PC-9 (cell line): ENCODE measurements at regions not wholly inside any gene's neighbourhood (a gene's known extent, or its start where the extent isn't known, plus 50 kb on each side); places are given as distances from the start of the nearest gene placed in this dataset.
"Not testable (repeated sequence)": the region's sequence is repeated elsewhere in the genome, so short reads cannot be mapped to it uniquely, and the experiment has no call there.

Experiments used
- BruUV-seq: library from RNA; stranded (reverse); fragments of 400-500 nt; replicated peaks from 2 replicates; lab custom pipeline; 2021; lab: Mats Ljungman, UMichigan
- CTCF ChIA-PET: fragments of 300-600 bp; sonication (Branson Sonifier 250); formaldehyde crosslinking; loops from one replicate; lab custom pipeline; 2022; ENCODE audit warnings: antibody characterized with exemption; lab: Charles Lee
- POLR2A ChIA-PET: fragments of 300-600 bp; sonication (Branson Sonifier 250); formaldehyde crosslinking; loops from one replicate; lab custom pipeline; 2022; ENCODE audit warnings: antibody characterized with exemption; ENCODE audit not compliant: unreplicated experiment; lab: Charles Lee
- DNase-seq, 2 experiments: peaks; one replicate each; pipeline versions ENCODE4 v3.0.0 to v3.0.0-alpha.2; 2015 to 2022; ENCODE audit warnings: mixed read lengths in 1 of 2
- H2AFZ ChIP-seq: fragments of 200-600 bp; sonication (generic); 2 replicates; pipeline ENCODE4 v1.8.1; 2017; ENCODE audit warnings: antibody characterized with exemption
- H3F3A ChIP-seq: fragments of 200-600 bp; sonication (generic); 2 replicates; pipeline ENCODE4 v1.8.1; 2017; ENCODE audit warnings: antibody characterized with exemption, mild to moderate bottlenecking, low read depth; ENCODE audit not compliant: insufficient read depth
- H3K27ac ChIP-seq: fragments of 200-600 bp; sonication (generic); 2 replicates; pipeline ENCODE4 v1.6.1; 2016; ENCODE audit warnings: mixed run types
- H3K27me3 ChIP-seq: fragments of 200-600 bp; sonication (generic); 2 replicates; pipeline ENCODE4 v1.6.1; 2016; ENCODE audit warnings: low read depth, mixed run types; ENCODE audit not compliant: insufficient read depth
- H3K36me3 ChIP-seq: fragments of 200-600 bp; sonication (generic); 2 replicates; pipeline ENCODE4 v1.6.1; 2016; ENCODE audit warnings: low read depth, mixed run types
- H3K4me1 ChIP-seq: fragments of 200-600 bp; sonication (generic); replicated peaks from 2 replicates; pipeline ENCODE4 v1.6.1; 2016; ENCODE audit warnings: mixed run types; ENCODE audit not compliant: insufficient read depth
- H3K4me2 ChIP-seq: fragments of 200-600 bp; sonication (generic); 2 replicates; pipeline ENCODE4 v1.6.1; 2017; ENCODE audit warnings: mixed run types
- H3K4me3 ChIP-seq: fragments of 200-600 bp; sonication (generic); 2 replicates; pipeline ENCODE4 v1.6.1; 2016; ENCODE audit warnings: mixed run types
- H3K79me2 ChIP-seq: fragments of 200-600 bp; sonication (generic); 2 replicates; pipeline ENCODE4 v1.6.1; 2017; ENCODE audit warnings: low read depth, mixed run types
- H3K9me2 ChIP-seq: fragments of 200-600 bp; sonication (generic); 2 replicates; pipeline ENCODE4 v1.8.1; 2017; ENCODE audit warnings: mild to moderate bottlenecking; ENCODE audit not compliant: insufficient read depth
- H3K9me3 ChIP-seq: fragments of 200-600 bp; sonication (generic); 2 replicates; pipeline ENCODE4 v1.8.1; 2016; ENCODE audit warnings: low read depth; ENCODE audit not compliant: insufficient read depth
- H4K20me1 ChIP-seq: fragments of 200-600 bp; sonication (generic); 2 replicates; pipeline ENCODE4 v1.8.1; 2017; ENCODE audit not compliant: insufficient read depth
- CTCF ChIP-seq: fragments of 200-600 bp; sonication (generic); conservative IDR thresholded peaks from 2 replicates; pipeline ENCODE4 v1.6.1; 2017; ENCODE audit warnings: mixed run types, antibody characterized with exemption, mild to moderate bottlenecking, moderate library complexity
- EZH2 ChIP-seq: fragments of 200-600 bp; sonication (generic); IDR thresholded peaks from 2 replicates; pipeline ENCODE4 v1.8.0; 2017; ENCODE audit warnings: antibody characterized with exemption, low read depth
- intact Hi-C: fragments of 100-400 bp; cut with micrococcal nuclease; formaldehyde crosslinking; loops from one replicate; pipeline ENCODE4 v1.10.0; 2022; ENCODE audit not compliant: unreplicated experiment

DNA sequence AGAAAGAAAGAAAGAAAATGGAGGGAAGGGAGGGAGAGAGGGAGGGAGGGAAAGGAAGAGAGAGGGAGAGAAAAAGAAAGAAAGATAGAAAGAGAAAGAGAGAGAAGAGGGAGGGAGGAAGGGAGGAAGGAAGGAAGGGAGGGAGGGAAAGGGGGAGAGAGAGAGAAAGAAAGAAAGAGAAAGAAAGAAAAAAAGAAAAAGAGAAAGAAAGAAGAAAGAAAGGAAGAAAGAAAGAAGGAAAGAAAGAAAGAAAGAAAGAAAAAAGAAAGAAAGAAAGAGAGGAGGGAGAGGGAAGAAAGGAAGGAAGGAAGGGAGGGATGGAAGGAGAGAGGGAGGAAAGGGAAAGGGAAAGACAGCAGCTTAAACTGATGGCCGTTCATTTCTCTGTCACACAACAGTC lies 457.5 kb downstream of the PDZRN4 start:
- no peak overlapping the region for H3K4me3 ChIP-seq
- no peak overlapping the region for H2AFZ ChIP-seq
- H3K9me2 ChIP-seq: no peaks in the 10 kb centered on the region
- intact Hi-C loops: no loop called here
- no peak overlapping the region for H3K4me2 ChIP-seq
- TF ChIP-seq CTCF (no peak), EZH2 (no peak)
- DNase-seq: no peak
- no peaks in the 10 kb centered on the region for H3K4me1 ChIP-seq
- no peak overlapping the region for H3K27ac ChIP-seq
- no peaks in the 10 kb centered on the region for H3K9me3 ChIP-seq
- H3K79me2 ChIP-seq: no peaks in the 10 kb centered on the region
- ChIA-PET CTCF (no interaction called here), POLR2A (interaction anchor here (0.7 kb wide), 1 partner anchor 39 kb away, joined by 36 read pairs; no protein-coding TSS in a partner anchor)
- H3K27me3 ChIP-seq: no peaks in the 10 kb centered on the region
- no peaks in the 10 kb centered on the region for H3F3A ChIP-seq
- no peaks in the 10 kb centered on the region for H4K20me1 ChIP-seq
- no TSS peak for BruUV-seq
- H3K36me3 ChIP-seq: no peaks in the 10 kb centered on the region

DNA sequence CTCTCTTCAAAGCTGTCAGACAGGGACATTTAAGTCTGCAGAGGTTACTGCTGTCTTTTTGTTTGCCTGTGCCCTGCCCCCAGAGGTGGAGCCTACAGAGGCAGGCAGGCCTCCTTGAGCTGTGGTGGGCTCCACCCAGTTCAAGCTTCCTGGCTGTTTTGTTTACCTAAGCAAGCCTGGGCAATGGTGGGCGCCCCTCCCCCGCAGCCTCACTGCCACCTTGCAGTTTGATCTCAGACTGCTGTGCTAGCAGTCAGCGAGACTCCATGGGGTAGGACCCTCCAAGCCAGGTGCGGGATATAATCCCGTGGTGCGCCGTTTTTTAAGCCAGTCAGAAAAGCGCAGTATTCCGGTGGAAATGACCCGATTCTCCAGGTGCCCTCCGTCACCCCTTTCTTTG lies 454.7 kb downstream of the PDZRN4 start:
- H3K9me3 ChIP-seq, H3K9me2 ChIP-seq, BruUV-seq, H3F3A ChIP-seq, H3K36me3 ChIP-seq, H4K20me1 ChIP-seq, H3K27ac ChIP-seq, H3K79me2 ChIP-seq, H2AFZ ChIP-seq, H3K27me3 ChIP-seq, intact Hi-C loops, H3K4me1 ChIP-seq: not testable (repeated sequence)
- ChIA-PET POLR2A (interaction anchor here (0.7 kb wide), 1 partner anchor 370 kb away, joined by 3 read pairs; no protein-coding TSS in a partner anchor), CTCF (interaction anchor here (0.6 kb wide), 1 partner anchor 86 kb away, joined by 19 read pairs; no protein-coding TSS in a partner anchor)
- DNase-seq: peak in 1 of 2 experiments; percentile 39
- peak overlapping the region; percentile 36; the same call in 1 of the 2 replicates for H3K4me3 ChIP-seq
- H3K4me2 ChIP-seq: peak overlapping the region; percentile 58

- no peaks in the 10 kb centered on the region for H4K20me1 ChIP-seq
- no peaks in the 10 kb centered on the region for H3K36me3 ChIP-seq
- no peaks in the 10 kb centered on the region for H3K9me2 ChIP-seq
- no peaks in the 10 kb centered on the region for H3K79me2 ChIP-seq
- H3K4me3 ChIP-seq: no peak overlapping the region
- POLR2A ChIA-PET: no interaction called here
- H3K9me3 ChIP-seq: no peaks in the 10 kb centered on the region
- intact Hi-C loops: no loop called here
- CTCF ChIA-PET: no interaction called here
- H3K4me1 ChIP-seq: no peaks in the 10 kb centered on the region
- H2AFZ ChIP-seq: no peak overlapping the region
- DNase-seq: no peak
- H3K4me2 ChIP-seq: no peak overlapping the region
- no peak for TF ChIP-seq EZH2
- no peak for TF ChIP-seq CTCF
- no peak overlapping the region for H3K27ac ChIP-seq
- no TSS peak for BruUV-seq
- H3F3A ChIP-seq: no peaks in the 10 kb centered on the region
- no peaks in the 10 kb centered on the region for H3K27me3 ChIP-seq
Observed at GRCh38 chr12:41636653-41637052, 448.5 kb downstream of the PDZRN4 start.
